ENCODE measurements at regions not wholly inside any gene's neighbourhood (a gene's known extent, or its start where the extent isn't known, plus 50 kb on each side); places are given as distances from the start of the nearest gene placed in this dataset.
"Not testable (repeated sequence)": the region's sequence is repeated elsewhere in the genome, so short reads cannot be mapped to it uniquely, and the experiment has no call there.

DNA sequence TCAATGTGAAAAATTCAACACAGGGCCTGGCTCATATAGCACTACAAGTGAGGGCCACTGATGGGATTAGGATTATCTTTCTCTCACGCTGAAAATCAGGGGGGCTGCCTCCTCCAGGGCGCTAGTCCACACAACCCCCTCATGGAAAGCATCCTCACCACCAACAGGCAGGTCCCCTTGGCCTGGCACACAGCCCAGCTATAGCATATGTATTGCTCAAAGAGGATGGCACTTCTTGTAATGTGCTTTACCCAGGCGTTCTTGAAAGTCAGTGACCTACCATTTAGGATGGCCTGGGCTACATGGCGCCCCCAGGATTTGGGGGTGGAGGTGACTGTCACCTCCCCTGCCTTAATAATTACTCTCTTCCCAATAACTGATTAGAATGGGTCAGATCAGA is 71.0 kb upstream of the LSM6 start:
- TF ChIP-seq, protein P1, sequence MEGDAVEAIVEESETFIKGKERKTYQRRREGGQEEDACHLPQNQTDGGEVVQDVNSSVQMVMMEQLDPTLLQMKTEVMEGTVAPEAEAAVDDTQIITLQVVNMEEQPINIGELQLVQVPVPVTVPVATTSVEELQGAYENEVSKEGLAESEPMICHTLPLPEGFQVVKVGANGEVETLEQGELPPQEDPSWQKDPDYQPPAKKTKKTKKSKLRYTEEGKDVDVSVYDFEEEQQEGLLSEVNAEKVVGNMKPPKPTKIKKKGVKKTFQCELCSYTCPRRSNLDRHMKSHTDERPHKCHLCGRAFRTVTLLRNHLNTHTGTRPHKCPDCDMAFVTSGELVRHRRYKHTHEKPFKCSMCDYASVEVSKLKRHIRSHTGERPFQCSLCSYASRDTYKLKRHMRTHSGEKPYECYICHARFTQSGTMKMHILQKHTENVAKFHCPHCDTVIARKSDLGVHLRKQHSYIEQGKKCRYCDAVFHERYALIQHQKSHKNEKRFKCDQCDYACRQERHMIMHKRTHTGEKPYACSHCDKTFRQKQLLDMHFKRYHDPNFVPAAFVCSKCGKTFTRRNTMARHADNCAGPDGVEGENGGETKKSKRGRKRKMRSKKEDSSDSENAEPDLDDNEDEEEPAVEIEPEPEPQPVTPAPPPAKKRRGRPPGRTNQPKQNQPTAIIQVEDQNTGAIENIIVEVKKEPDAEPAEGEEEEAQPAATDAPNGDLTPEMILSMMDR (IDR thresholded peaks at IDR 0.05; ENCODE audit: low read depth, low read length, missing control alignments) = no peak
- no peak overlapping the region for H3K4me3 ChIP-seq (ENCODE audit: low read depth, low read length)
- in situ Hi-C loops (cut with HindIII; ENCODE audit: low sequenced_read_pairs) = no loop called here
- DNase-seq (ENCODE audit: low read depth) = no peak

DNA sequence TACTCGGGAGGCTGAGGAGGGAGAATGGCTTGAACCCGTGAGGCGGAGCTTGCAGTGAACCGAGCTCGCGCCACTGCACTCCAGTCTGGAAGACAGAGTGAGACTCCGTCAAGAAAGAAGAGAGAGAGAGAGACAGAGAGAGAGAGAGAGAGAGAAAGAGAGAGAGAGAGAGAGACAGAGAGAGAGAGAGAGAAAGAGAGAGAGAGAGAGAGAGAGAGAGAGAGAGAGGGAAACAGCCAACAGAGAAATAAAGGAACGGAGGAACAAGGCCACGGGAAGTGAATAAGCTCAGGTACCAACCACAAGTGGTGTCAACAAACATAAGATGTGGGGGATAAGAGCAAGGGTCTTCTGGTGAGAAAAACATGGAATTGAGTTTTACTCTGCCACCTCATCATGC is 71.5 kb upstream of the LSM6 start:
- H3K4me3 ChIP-seq (ENCODE audit: low read depth, low read length); in situ Hi-C loops (cut with HindIII; ENCODE audit: low sequenced_read_pairs); DNase-seq (ENCODE audit: low read depth): not testable (repeated sequence)

- TF ChIP-seq, protein P1 (IDR thresholded peaks at IDR 0.05; ENCODE audit: low read depth, low read length, missing control alignments) = no peak
- no peak overlapping the region for H3K4me3 ChIP-seq (ENCODE audit: low read depth, low read length)
- in situ Hi-C loops (cut with HindIII; ENCODE audit: low sequenced_read_pairs) = no loop called here
- DNase-seq (ENCODE audit: low read depth) = no peak
Measured at GRCh38 chr4:146099585-146099984, 75.9 kb upstream of the LSM6 start.

DNA sequence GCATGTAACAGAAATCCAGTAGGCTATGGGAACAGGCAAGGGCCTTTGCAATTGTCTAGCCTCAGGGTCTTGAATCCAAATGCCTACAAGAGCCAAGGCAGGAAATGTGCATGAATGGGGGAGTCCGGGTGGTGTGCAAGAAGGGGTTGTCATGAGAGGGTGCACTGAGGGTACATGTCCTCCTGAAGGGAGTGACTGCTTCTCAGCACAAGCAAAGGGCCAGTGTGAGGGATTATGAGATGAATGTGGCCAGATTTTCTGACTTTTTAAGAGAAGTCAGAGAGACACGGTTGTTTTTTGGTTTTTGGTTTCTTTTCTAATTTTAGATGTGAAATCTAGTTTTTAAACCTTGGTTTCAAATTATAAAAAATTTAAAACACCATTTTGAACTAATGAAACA is 76.5 kb upstream of the LSM6 start:
- H3K4me3 ChIP-seq (ENCODE audit: low read depth, low read length) = no peak overlapping the region
- in situ Hi-C loops (cut with HindIII; ENCODE audit: low sequenced_read_pairs) = no loop called here
- TF ChIP-seq, protein P1 (IDR thresholded peaks at IDR 0.05; ENCODE audit: low read depth, low read length, missing control alignments) = no peak
- DNase-seq (ENCODE audit: low read depth) = no peak

GRCh38 chr4:146098397-146098796 is 77.1 kb upstream of the LSM6 start:
- no peak for DNase-seq (ENCODE audit: low read depth)
- TF ChIP-seq, protein P1 (IDR thresholded peaks at IDR 0.05; ENCODE audit: low read depth, low read length, missing control alignments) = no peak
- in situ Hi-C loops (cut with HindIII; ENCODE audit: low sequenced_read_pairs) = no loop called here
- no peak overlapping the region for H3K4me3 ChIP-seq (ENCODE audit: low read depth, low read length)

GRCh38 chr4:146096371-146096770 is 79.1 kb upstream of the LSM6 start:
- no peak overlapping the region for H3K4me3 ChIP-seq (ENCODE audit: low read depth, low read length)
- in situ Hi-C loops (cut with HindIII; ENCODE audit: low sequenced_read_pairs) = no loop called here
- DNase-seq (ENCODE audit: low read depth) = no peak
- TF ChIP-seq, protein P1 (IDR thresholded peaks at IDR 0.05; ENCODE audit: low read depth, low read length, missing control alignments) = no peak

DNA sequence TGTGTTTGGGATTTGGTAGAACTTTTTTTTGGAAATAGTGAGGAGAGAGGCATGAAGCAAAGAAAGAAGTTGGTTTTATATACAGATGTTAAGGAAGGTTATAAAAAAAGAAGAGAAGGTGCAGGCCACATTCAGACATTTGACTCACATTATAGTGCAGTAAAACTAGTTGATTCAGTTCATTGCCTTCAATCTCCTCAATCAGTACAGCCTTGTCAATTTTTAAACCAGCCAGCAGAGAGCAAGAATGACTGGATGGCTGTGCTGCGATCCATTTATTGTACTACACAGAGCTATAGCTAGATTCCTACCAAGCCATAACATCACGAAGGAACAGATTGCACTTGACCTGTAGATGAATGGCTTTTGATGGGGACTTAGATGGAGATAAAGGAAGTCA is 79.7 kb upstream of the LSM6 start:
- in situ Hi-C loops (cut with HindIII; ENCODE audit: low sequenced_read_pairs) = no loop called here
- TF ChIP-seq, protein P1 (IDR thresholded peaks at IDR 0.05; ENCODE audit: low read depth, low read length, missing control alignments) = no peak
- DNase-seq (ENCODE audit: low read depth) = no peak
- no peak overlapping the region for H3K4me3 ChIP-seq (ENCODE audit: low read depth, low read length)
